ENCODE measurements at regions not wholly inside any gene's neighbourhood (a gene's known extent, or its start where the extent isn't known, plus 50 kb on each side); places are given as distances from the start of the nearest gene placed in this dataset.
"Not testable (repeated sequence)": the region's sequence is repeated elsewhere in the genome, so short reads cannot be mapped to it uniquely, and the experiment has no call there.

- Mint-ChIP-seq H3K9me3 (no peaks in the 10 kb centered on the region), H3K27me3 (ENCODE audit: low read depth, poor library complexity) (peaks cover 5% of the 10 kb centered on the region), H3K4me3 (no peak overlapping the region), H3K4me1 (peaks cover 22% of the 10 kb centered on the region), H3K27ac (no peak overlapping the region), H3K36me3 (ENCODE audit: low read depth) (no peaks in the 10 kb centered on the region)
- no peak for TF ChIP-seq CTCF (IDR thresholded peaks at IDR 0.05)
- no peak for DNase-seq
Observed at GRCh38 chr2:188789951-188790350, 184.2 kb upstream of the COL3A1 start.

DNA sequence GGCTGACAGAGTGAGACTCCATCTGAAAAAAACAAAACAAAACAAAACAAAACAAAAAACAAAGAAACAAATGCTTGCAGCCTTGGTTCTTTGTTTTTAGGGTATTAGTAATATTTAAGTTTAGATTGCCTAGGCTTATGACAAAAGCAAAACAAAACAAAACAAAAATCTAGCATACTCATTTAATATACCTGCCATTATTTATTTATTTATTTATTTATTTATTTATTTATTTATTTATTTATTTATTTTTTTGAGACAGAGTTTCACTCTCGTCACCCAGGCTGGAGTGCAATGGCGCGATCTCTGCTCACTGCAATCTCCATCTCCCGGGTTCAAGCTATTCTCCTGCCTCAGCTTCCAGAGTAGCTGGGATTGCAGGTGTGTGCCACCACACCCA, 179.7 kb upstream of the COL3A1 start:
- not testable (repeated sequence) for DNase-seq; H3K27ac Mint-ChIP-seq; H3K4me1 Mint-ChIP-seq; H3K36me3 Mint-ChIP-seq (ENCODE audit: low read depth); H3K4me3 Mint-ChIP-seq; H3K27me3 Mint-ChIP-seq (ENCODE audit: low read depth, poor library complexity); H3K9me3 Mint-ChIP-seq

GRCh38 chr2:188795762-188796161, 178.4 kb upstream of the COL3A1 start:
- Mint-ChIP-seq H3K9me3 (peaks cover 3% of the 10 kb centered on the region), H3K36me3 (ENCODE audit: low read depth) (no peaks in the 10 kb centered on the region), H3K4me3 (no peak overlapping the region), H3K27ac (no peak overlapping the region), H3K4me1 (no peaks in the 10 kb centered on the region), H3K27me3 (ENCODE audit: low read depth, poor library complexity) (no peaks in the 10 kb centered on the region)
- TF ChIP-seq CTCF (IDR thresholded peaks at IDR 0.05) = no peak
- DNase-seq = no peak

DNA sequence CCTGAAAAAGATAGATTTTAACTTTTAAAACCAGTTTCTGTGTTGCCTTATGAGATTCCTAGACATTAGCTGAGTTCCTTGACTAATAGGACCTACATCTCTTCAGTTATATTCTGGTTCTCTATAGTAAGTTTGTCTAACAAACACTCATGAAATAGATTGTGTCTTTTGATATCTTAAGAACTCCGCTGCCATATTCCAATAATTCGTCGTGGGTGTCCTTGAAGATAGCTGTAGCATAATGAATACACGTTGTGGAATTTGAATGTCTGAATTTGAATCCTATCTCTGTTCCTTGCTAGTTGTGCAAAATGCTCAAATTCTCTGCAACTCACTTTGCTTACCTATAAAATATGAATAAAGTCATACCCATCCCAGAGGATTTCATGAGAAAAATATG, 176.8 kb upstream of the COL3A1 start:
- no peak for TF ChIP-seq CTCF (IDR thresholded peaks at IDR 0.05)
- H3K4me3 Mint-ChIP-seq = no peak overlapping the region
- H3K27ac Mint-ChIP-seq = no peak overlapping the region
- no peak for DNase-seq
- H3K9me3 Mint-ChIP-seq = peaks cover 10% of the 10 kb centered on the region
- no peaks in the 10 kb centered on the region for H3K4me1 Mint-ChIP-seq
- H3K27me3 Mint-ChIP-seq (ENCODE audit: low read depth, poor library complexity) = no peaks in the 10 kb centered on the region
- no peaks in the 10 kb centered on the region for H3K36me3 Mint-ChIP-seq (ENCODE audit: low read depth)

DNA sequence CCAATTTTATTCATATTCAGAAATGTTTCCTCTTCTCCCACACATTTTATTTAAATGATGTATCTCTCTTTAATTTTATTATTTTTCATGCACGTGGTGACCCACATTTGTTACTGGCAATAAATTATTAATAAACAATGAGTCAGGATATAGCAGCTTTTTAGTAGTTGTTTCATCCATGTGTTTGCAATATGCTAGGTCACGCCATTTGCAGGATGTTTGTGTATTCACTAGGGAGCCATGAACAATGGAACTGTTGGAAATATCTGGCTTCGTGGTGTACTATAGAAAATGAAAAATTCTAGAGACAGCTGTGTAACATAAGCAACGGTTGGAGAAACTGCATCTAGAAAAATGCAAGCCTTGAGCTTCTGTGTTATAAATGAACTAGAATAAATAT, 176.0 kb upstream of the COL3A1 start:
- no peak overlapping the region for H3K4me3 Mint-ChIP-seq

GRCh38 chr2:188805219-188805618, 169.0 kb upstream of the COL3A1 start:
- TF ChIP-seq CTCF (IDR thresholded peaks at IDR 0.05) = no peak
- Mint-ChIP-seq H3K36me3 (ENCODE audit: low read depth) (no peaks in the 10 kb centered on the region), H3K4me3 (no peak overlapping the region), H3K4me1 (no peaks in the 10 kb centered on the region), H3K27me3 (ENCODE audit: low read depth, poor library complexity) (no peaks in the 10 kb centered on the region), H3K27ac (no peak overlapping the region), H3K9me3 (peaks cover 24% of the 10 kb centered on the region)
- DNase-seq = no peak

More for the DNA sequence above, 176.0 kb upstream of the COL3A1 start:
- TF ChIP-seq CTCF (IDR thresholded peaks at IDR 0.05) = no peak
- no peaks in the 10 kb centered on the region for H3K4me1 Mint-ChIP-seq
- H3K9me3 Mint-ChIP-seq = peaks cover 18% of the 10 kb centered on the region
- DNase-seq = no peak
- no peaks in the 10 kb centered on the region for H3K36me3 Mint-ChIP-seq (ENCODE audit: low read depth)
- H3K27ac Mint-ChIP-seq = no peak overlapping the region
- H3K27me3 Mint-ChIP-seq (ENCODE audit: low read depth, poor library complexity) = no peaks in the 10 kb centered on the region

Data from nephron progenitor cell (in vitro differentiated cells).